Lower lobe of right lung (tissue), 2 donors: ENCODE measurements at regions not wholly inside any gene's neighbourhood (a gene's known extent, or its start where the extent isn't known, plus 50 kb on each side); places are given as distances from the start of the nearest gene placed in this dataset.

Source experiments
- ATAC-seq, 2 donors: fragments of 200-7000 bp; cut with Tn5 transposase; one replicate each; pipeline ENCODE4 v1.9.1; 2020 to 2022; ENCODE audit warnings: mild to moderate bottlenecking in 2 of 2, moderate library complexity in 2 of 2
- DNase-seq: peaks from one replicate; pipeline ENCODE4 v3.0.0-alpha.2; 2020
- H3K27ac ChIP-seq: fragments of 200-600 bp; one replicate; pipeline ENCODE4 v1.8.0; 2022
- H3K27me3 ChIP-seq: fragments of 200-600 bp; one replicate; pipeline ENCODE4 v1.8.0; 2022; ENCODE audit warnings: low read depth
- H3K36me3 ChIP-seq: fragments of 200-600 bp; one replicate; pipeline ENCODE4 v1.8.0; 2022; ENCODE audit warnings: mild to moderate bottlenecking
- H3K4me1 ChIP-seq: fragments of 200-600 bp; one replicate; pipeline ENCODE4 v1.8.0; 2022
- H3K4me3 ChIP-seq: fragments of 200-600 bp; one replicate; pipeline ENCODE4 v1.8.0; 2022; ENCODE audit warnings: mild to moderate bottlenecking
- H3K9me3 ChIP-seq: fragments of 200-600 bp; one replicate; pipeline ENCODE4 v1.8.0; 2022
- CTCF ChIP-seq: fragments of 200-600 bp; IDR thresholded peaks from one replicate; pipeline ENCODE4 v1.8.0; 2022; ENCODE audit warnings: antibody characterized with exemption, mild to moderate bottlenecking
- intact Hi-C: fragments of 100-400 bp; cut with DNase I; formaldehyde crosslinking; loops from one replicate; pipeline ENCODE4 v1.11.0; 2022
- donor health status: DM: no; HTN: yes; CAD: no; lungs with severe emphysema.

GRCh38 chrX:7316887-7317286, 168.9 kb upstream of the PUDP start:
- intact Hi-C loops, result no loop called here
- no peak for TF ChIP-seq CTCF
- ATAC-seq, result no peak

GRCh38 chrX:7316280-7316679, 168.3 kb upstream of the PUDP start:
- no peak for ATAC-seq
- DNase-seq, result no peak
- H3K36me3 ChIP-seq, result no peaks in the 10 kb centered on the region
- intact Hi-C loops, result no loop called here
- no peak overlapping the region for H3K4me3 ChIP-seq
- no peaks in the 10 kb centered on the region for H3K4me1 ChIP-seq
- TF ChIP-seq CTCF, result no peak
- H3K27me3 ChIP-seq, result no peaks in the 10 kb centered on the region
- no peaks in the 10 kb centered on the region for H3K9me3 ChIP-seq
- no peak overlapping the region for H3K27ac ChIP-seq

More at GRCh38 chrX:7316887-7317286, 168.9 kb upstream of the PUDP start:
- Histone ChIP-seq H3K4me1 (no peaks in the 10 kb centered on the region), H3K27ac (no peak overlapping the region), H3K4me3 (no peak overlapping the region), H3K27me3 (no peaks in the 10 kb centered on the region), H3K9me3 (no peaks in the 10 kb centered on the region), H3K36me3 (no peaks in the 10 kb centered on the region)
- DNase-seq, result no peak

- Histone ChIP-seq H3K4me3 (no peak overlapping the region), H3K27ac (no peak overlapping the region), H3K4me1 (no peaks in the 10 kb centered on the region), H3K9me3 (no peaks in the 10 kb centered on the region), H3K36me3 (no peaks in the 10 kb centered on the region), H3K27me3 (no peaks in the 10 kb centered on the region)
- no peak for ATAC-seq
- no peak for DNase-seq
- intact Hi-C loops, result no loop called here
- TF ChIP-seq CTCF, result no peak
These were observed 166.5 kb upstream of the PUDP start for GRCh38 chrX:7314425-7314824.

- no peak overlapping the region for H3K27ac ChIP-seq
- DNase-seq, result no peak
- no peaks in the 10 kb centered on the region for H3K27me3 ChIP-seq
- H3K4me3 ChIP-seq, result no peak overlapping the region
- H3K36me3 ChIP-seq, result no peaks in the 10 kb centered on the region
- no peak for ATAC-seq
- intact Hi-C loops, result no loop called here
- no peak for TF ChIP-seq CTCF
- H3K9me3 ChIP-seq, result no peaks in the 10 kb centered on the region
- H3K4me1 ChIP-seq, result no peaks in the 10 kb centered on the region
These were observed 159.8 kb upstream of the PUDP start for GRCh38 chrX:7307720-7308119.

GRCh38 chrX:7294483-7294882, 146.5 kb upstream of the PUDP start:
- Histone ChIP-seq H3K27me3 (no peaks in the 10 kb centered on the region), H3K4me3 (no peak overlapping the region), H3K27ac (no peak overlapping the region), H3K36me3 (no peaks in the 10 kb centered on the region), H3K4me1 (no peaks in the 10 kb centered on the region), H3K9me3 (no peaks in the 10 kb centered on the region)
- intact Hi-C loops, result no loop called here
- no peak for DNase-seq
- ATAC-seq, result no peak
- TF ChIP-seq CTCF, result no peak

GRCh38 chrX:7286168-7286837, 138.3 kb upstream of the PUDP start:
- Histone ChIP-seq H3K4me1 (no peaks in the 10 kb centered on the region), H3K36me3 (no peaks in the 10 kb centered on the region)

More at GRCh38 chrX:7286168-7286837, 138.3 kb upstream of the PUDP start:
- ATAC-seq, result no peak
- Histone ChIP-seq H3K9me3 (no peaks in the 10 kb centered on the region), H3K27ac (no peak overlapping the region), H3K4me3 (no peak overlapping the region), H3K27me3 (no peaks in the 10 kb centered on the region)
- DNase-seq, result no peak
- intact Hi-C loops, result no loop called here
- no peak for TF ChIP-seq CTCF
